ENCODE measurements at regions not wholly inside any gene's neighbourhood (a gene's known extent, or its start where the extent isn't known, plus 50 kb on each side); places are given as distances from the start of the nearest gene placed in this dataset.

DNA sequence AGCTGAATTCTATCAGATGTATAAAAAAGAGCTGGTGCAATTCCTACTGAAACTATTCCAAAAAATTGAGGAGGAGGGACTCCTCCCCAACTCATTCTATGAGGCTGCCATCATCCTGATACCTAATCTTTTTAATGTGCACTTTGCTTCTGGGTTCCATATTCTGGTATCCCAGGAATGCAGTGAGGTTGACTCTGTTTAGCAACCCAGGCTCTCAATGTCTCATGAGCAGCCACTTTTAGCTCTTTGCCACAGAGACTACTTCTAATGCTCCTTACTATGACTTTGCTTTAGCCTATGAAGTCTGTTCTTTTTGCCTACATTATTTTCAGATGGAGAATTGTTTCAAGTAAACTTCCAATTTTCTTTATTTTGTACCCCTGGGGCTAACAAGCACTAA is 185.5 kb upstream of the NRSN1 start:
- TF ChIP-seq, protein P1, sequence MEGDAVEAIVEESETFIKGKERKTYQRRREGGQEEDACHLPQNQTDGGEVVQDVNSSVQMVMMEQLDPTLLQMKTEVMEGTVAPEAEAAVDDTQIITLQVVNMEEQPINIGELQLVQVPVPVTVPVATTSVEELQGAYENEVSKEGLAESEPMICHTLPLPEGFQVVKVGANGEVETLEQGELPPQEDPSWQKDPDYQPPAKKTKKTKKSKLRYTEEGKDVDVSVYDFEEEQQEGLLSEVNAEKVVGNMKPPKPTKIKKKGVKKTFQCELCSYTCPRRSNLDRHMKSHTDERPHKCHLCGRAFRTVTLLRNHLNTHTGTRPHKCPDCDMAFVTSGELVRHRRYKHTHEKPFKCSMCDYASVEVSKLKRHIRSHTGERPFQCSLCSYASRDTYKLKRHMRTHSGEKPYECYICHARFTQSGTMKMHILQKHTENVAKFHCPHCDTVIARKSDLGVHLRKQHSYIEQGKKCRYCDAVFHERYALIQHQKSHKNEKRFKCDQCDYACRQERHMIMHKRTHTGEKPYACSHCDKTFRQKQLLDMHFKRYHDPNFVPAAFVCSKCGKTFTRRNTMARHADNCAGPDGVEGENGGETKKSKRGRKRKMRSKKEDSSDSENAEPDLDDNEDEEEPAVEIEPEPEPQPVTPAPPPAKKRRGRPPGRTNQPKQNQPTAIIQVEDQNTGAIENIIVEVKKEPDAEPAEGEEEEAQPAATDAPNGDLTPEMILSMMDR (conservative IDR thresholded peaks at IDR 0.05) = no peak
- TF ChIP-seq ZFX (IDR thresholded peaks at IDR 0.05) = no peak
